ENCODE measurements at regions not wholly inside any gene's neighbourhood (a gene's known extent, or its start where the extent isn't known, plus 50 kb on each side); places are given as distances from the start of the nearest gene placed in this dataset.

GRCh38 chr7:144937199-144937598, 101.3 kb upstream of the TPK1 start:
- no peak for DNase-seq

GRCh38 chr7:144936314-144936713, 100.5 kb upstream of the TPK1 start:
- no peak for DNase-seq

GRCh38 chr7:144910411-144910810, 74.6 kb upstream of the TPK1 start:
- DNase-seq: no peak

GRCh38 chr7:144908943-144909556, 73.2 kb upstream of the TPK1 start:
- no peak for DNase-seq

GRCh38 chr7:144908324-144908723, 72.5 kb upstream of the TPK1 start:
- DNase-seq: no peak

- DNase-seq: no peak
These were observed 71.7 kb upstream of the TPK1 start for GRCh38 chr7:144907577-144907976.

- DNase-seq: no peak
These were observed 67.3 kb upstream of the TPK1 start for GRCh38 chr7:144903201-144903600.

- no peak for DNase-seq
These were observed 56.9 kb upstream of the TPK1 start for GRCh38 chr7:144892761-144893160.

Measured in fibroblast of skin of back (primary cell).